MCF 10A (cell line): ENCODE measurements at regions not wholly inside any gene's neighbourhood (a gene's known extent, or its start where the extent isn't known, plus 50 kb on each side); places are given as distances from the start of the nearest gene placed in this dataset.

Experiments
- BruUV-seq: library from RNA; stranded (reverse); fragments of 400-500 nt; replicated peaks from 2 replicates; lab custom pipeline; 2021; lab: Mats Ljungman, UMichigan
- CTCF ChIA-PET: fragments of 300-600 bp; sonication (Branson Sonifier 250); formaldehyde crosslinking; extraction: SDS; loops from one replicate; lab custom pipeline; 2021; ENCODE audit warnings: antibody characterized with exemption, inconsistent platforms; lab: Yijun Ruan, JAX
- POLR2A ChIA-PET: fragments of 300-600, 350-650 bp; sonication (Branson Sonifier 250); formaldehyde crosslinking; extraction: SDS; loops from one replicate; lab custom pipeline; 2020; ENCODE audit warnings: antibody characterized with exemption, inconsistent platforms; lab: Yijun Ruan, JAX
- DNase-seq: peaks from one replicate; pipeline ENCODE4 v3.0.0-alpha.2; 2018; ENCODE audit not compliant: unreplicated experiment
- H3K27ac Mint-ChIP-seq: one replicate; pipeline ENCODE4 v1.8.0; 2022; ENCODE audit warnings: mild to moderate bottlenecking, low read depth, mixed read lengths; ENCODE audit not compliant: unreplicated experiment
- H3K27me3 Mint-ChIP-seq: one replicate; pipeline ENCODE4 v1.8.0; 2022; ENCODE audit warnings: mixed read lengths; ENCODE audit not compliant: insufficient read depth, unreplicated experiment
- H3K36me3 Mint-ChIP-seq: one replicate; pipeline ENCODE4 v1.8.0; 2022; ENCODE audit warnings: mild to moderate bottlenecking, moderate library complexity, mixed read lengths; ENCODE audit not compliant: insufficient read depth, unreplicated experiment
- H3K4me1 Mint-ChIP-seq: one replicate; pipeline ENCODE4 v1.8.0; 2022; ENCODE audit warnings: mixed read lengths; ENCODE audit not compliant: insufficient read depth, unreplicated experiment
- H3K4me3 Mint-ChIP-seq: one replicate; pipeline ENCODE4 v1.8.0; 2022; ENCODE audit warnings: mild to moderate bottlenecking, moderate library complexity, mixed read lengths; ENCODE audit not compliant: unreplicated experiment
- H3K9me3 Mint-ChIP-seq: one replicate; pipeline ENCODE4 v1.8.0; 2022; ENCODE audit warnings: mixed read lengths; ENCODE audit not compliant: unreplicated experiment
- CTCF ChIP-seq: fragments of 200-600 bp; IDR thresholded peaks from one replicate; pipeline ENCODE4 v1.8.0; 2022; ENCODE audit warnings: antibody characterized with exemption, mild to moderate bottlenecking; ENCODE audit not compliant: unreplicated experiment
- intact Hi-C: fragments of 100-400 bp; cut with micrococcal nuclease; formaldehyde crosslinking; loops from 2 replicates; pipeline ENCODE4 v1.14.1; 2022

- Mint-ChIP-seq H3K4me1 (peaks cover 6% of the 10 kb centered on the region), H3K9me3 (no peaks in the 10 kb centered on the region), H3K36me3 (no peaks in the 10 kb centered on the region), H3K27me3 (no peaks in the 10 kb centered on the region), H3K27ac (no peak overlapping the region), H3K4me3 (no peak overlapping the region)
- TF ChIP-seq CTCF = no peak
- ChIA-PET CTCF (interaction anchor here (0.6 to 0.7 kb wide), 2 partner anchors 53 to 642 kb away, joined by 3 read pairs; no protein-coding TSS in a partner anchor), POLR2A (no interaction called here)
- no TSS peak for BruUV-seq
- DNase-seq = no peak
- intact Hi-C loops = no loop called here
Measured at GRCh38 chr5:44695259-44695658, 113.5 kb upstream of the MRPS30 start.

- Mint-ChIP-seq H3K36me3 (no peaks in the 10 kb centered on the region), H3K9me3 (no peaks in the 10 kb centered on the region), H3K4me3 (no peak overlapping the region), H3K27ac (peak overlapping the region; percentile 15), H3K27me3 (no peaks in the 10 kb centered on the region), H3K4me1 (peaks cover 17% of the 10 kb centered on the region)
- POLR2A ChIA-PET = no interaction called here
- intact Hi-C loops = no loop called here
- TF ChIP-seq CTCF = no peak
- BruUV-seq = no TSS peak
- DNase-seq = peak; percentile 3
- CTCF ChIA-PET = no interaction called here
Measured at GRCh38 chr5:44691802-44692201, 116.9 kb upstream of the MRPS30 start.

- H3K36me3 Mint-ChIP-seq = no peaks in the 10 kb centered on the region
- H3K27ac Mint-ChIP-seq = no peak overlapping the region
- no peak overlapping the region for H3K4me3 Mint-ChIP-seq
- POLR2A ChIA-PET = no interaction called here
- DNase-seq = no peak
- no peak for TF ChIP-seq CTCF
- no peaks in the 10 kb centered on the region for H3K9me3 Mint-ChIP-seq
- H3K27me3 Mint-ChIP-seq = no peaks in the 10 kb centered on the region
- CTCF ChIA-PET = no interaction called here
- intact Hi-C loops = no loop called here
- no peaks in the 10 kb centered on the region for H3K4me1 Mint-ChIP-seq
- BruUV-seq = no TSS peak
Measured at GRCh38 chr5:44681906-44682305, 126.8 kb upstream of the MRPS30 start.

- H3K27ac Mint-ChIP-seq = no peak overlapping the region
- no peaks in the 10 kb centered on the region for H3K4me1 Mint-ChIP-seq
- CTCF ChIA-PET = no interaction called here
- intact Hi-C loops = loop anchor here (10.0 kb wide), 1 partner anchor 64 kb away; no protein-coding TSS in a partner anchor
- POLR2A ChIA-PET = no interaction called here
- no peaks in the 10 kb centered on the region for H3K36me3 Mint-ChIP-seq
- no peak for DNase-seq
- BruUV-seq = no TSS peak
- no peaks in the 10 kb centered on the region for H3K27me3 Mint-ChIP-seq
- H3K4me3 Mint-ChIP-seq = no peak overlapping the region
- TF ChIP-seq CTCF = no peak
- H3K9me3 Mint-ChIP-seq = no peaks in the 10 kb centered on the region
Measured at GRCh38 chr5:44679214-44679613, 129.5 kb upstream of the MRPS30 start.
